ENCODE measurements at regions not wholly inside any gene's neighbourhood (a gene's known extent, or its start where the extent isn't known, plus 50 kb on each side); places are given as distances from the start of the nearest gene placed in this dataset.
A peak's percentile ranks its signal among the peaks of the same experiment; 100 is the strongest.
"Not testable (repeated sequence)": the region's sequence is repeated elsewhere in the genome, so short reads cannot be mapped to it uniquely, and the experiment has no call there.

- no peak for DNase-seq (ENCODE audit: low read depth)
These were observed 142.4 kb downstream of the NDUFA10 start for GRCh38 chr2:239882781-239883180.

DNA sequence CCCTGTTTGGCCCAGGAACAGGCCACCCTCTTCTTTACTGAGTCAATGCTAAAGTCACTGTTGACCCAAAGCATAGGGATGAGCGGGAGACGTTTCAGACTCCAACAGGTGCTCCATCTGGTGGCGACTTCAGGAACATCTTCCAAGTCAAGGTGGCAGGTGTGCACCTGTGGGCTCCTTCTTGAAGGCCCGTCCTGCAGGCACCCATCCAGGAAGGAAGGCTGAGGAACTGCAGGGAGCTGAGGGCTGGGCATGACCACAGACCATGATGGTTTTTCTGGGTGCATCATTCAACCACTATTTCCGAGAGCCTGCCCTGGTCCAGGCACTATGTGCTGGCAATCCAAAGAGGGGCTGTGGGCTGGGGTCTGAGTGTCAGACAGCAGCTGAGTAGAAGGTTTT, 142.8 kb downstream of the NDUFA10 start:
- DNase-seq (ENCODE audit: low read depth): peak; percentile 6

- peak; percentile 5 for DNase-seq (ENCODE audit: low read depth)
These were observed 143.4 kb downstream of the NDUFA10 start for GRCh38 chr2:239881561-239882320.

GRCh38 chr2:239881031-239881471, 144.1 kb downstream of the NDUFA10 start:
- DNase-seq (ENCODE audit: low read depth): no peak

DNA sequence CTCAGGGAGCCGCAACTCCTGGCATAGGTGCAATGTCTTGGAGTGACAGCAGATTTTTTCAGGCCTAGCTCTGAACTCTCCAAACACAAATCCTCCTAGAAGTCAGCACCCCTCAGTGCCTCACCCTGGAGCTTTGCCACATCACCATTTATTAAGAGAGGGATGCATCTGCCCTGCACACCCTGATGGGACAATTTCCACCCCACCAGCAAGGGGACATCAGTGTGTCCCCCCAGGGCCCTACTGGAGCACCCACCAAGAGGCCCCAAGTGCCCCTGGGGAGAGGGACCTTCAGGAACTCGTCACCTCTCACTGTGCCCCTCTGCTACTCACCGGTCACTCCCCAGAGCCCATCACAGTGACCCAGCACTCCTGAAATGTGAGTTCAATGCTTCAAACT, 144.7 kb downstream of the NDUFA10 start:
- DNase-seq (ENCODE audit: low read depth): no peak

DNA sequence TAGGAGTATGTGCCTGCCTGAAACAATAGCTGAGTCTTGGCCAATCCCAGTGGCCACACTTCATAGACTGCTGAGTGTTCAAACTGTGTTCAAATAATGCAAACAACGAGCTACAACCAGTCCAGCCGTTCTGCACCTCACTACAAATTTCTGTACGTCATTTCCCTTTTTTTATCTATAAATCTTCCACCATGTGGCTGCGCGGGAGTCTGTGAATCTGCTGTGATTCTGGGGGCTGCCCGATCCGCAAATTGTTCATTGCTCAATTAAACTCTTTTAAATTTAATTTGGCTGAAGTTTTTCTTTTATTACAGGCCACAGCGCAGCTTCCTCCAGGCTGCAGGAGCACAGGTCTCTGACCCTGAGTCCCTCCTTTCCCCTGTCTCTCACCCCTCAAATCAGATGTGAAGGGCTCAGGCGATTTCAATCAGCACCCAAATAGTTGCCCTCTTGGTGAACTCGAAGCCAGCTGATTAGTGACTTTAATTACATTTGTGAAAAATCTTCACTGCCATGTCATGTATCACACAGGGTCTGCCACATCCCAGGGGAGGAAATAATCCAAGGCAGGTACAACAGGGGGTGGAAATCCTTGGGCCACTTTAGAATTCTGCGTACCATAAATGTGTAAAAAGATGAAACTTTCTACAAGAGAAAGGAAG, 145.6 kb downstream of the NDUFA10 start:
- no peak for DNase-seq (ENCODE audit: low read depth)

DNA sequence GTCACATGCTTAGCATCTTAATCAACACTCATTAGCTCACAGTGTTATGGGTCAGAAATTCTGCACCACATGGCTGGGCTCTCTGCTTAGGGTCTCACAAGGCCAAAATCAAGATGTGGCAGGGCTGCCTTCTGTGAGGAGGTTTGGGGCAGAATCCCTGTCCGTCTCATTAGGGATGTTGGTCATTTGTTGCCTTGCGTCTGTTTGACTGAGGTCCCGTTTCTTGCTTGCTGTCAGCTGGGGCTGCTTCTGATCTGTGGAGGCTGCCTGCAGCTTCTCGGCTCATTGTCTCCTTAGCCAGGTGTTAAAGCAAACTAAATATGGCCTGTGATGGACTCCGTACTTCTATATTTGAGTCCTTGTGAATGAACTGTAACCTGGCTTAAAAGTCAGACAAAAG, 146.5 kb downstream of the NDUFA10 start:
- DNase-seq (ENCODE audit: low read depth): no peak

DNA sequence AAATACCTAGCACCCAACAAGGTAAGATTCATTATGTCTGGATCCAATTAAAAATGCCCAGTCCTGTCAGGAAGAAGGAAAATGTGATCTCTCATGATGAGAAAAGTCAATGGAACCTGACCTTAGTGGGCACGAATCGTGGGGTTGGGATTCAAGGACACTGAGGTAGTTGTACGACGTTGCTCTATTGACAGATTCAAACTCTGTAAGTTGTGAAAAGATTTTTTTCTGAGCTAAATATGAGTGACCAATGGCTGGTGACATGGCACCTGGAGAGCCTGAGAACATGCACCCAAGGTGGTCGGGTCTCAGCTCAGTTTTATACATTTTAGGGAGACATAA, 148.2 kb downstream of the NDUFA10 start:
- DNase-seq (ENCODE audit: low read depth): no peak

- no peak for DNase-seq (ENCODE audit: low read depth)
These were observed 148.7 kb downstream of the NDUFA10 start for GRCh38 chr2:239876271-239876947.

DNA sequence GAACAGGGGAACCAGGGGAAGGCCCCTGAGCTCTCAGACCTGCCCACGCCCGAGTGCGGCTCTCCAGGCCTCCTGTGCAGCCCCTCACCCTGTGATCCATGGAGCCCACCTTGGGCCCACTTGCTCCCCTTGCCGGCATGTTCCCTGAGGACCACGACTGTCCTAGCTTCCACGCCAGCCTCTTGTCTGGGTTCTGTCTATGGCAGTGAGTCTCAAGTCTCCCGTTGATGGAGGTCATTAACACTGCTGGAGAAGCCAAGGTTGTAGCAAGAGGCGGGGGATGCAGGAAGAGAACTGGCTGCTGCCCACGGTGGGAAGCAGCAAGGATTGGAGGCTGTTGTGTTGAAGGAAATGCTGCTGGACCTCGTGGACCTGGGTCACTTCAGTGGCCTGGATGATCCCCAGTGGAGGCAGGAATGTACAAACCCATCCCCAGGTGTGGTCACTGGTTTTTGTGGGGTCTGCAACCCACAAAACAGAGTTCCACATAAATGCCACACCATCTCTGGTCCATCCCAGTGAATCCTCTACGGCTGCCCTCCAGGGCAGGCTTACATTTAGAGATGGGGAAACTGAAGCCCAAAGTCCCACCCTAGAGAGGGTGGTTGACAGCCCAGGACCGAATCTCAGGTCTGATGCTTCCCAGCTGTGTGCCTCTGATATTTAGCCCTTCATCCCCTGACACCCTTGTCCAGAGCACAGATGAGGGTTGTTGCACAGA, 150.3 kb downstream of the NDUFA10 start:
- DNase-seq (ENCODE audit: low read depth): no peak

DNA sequence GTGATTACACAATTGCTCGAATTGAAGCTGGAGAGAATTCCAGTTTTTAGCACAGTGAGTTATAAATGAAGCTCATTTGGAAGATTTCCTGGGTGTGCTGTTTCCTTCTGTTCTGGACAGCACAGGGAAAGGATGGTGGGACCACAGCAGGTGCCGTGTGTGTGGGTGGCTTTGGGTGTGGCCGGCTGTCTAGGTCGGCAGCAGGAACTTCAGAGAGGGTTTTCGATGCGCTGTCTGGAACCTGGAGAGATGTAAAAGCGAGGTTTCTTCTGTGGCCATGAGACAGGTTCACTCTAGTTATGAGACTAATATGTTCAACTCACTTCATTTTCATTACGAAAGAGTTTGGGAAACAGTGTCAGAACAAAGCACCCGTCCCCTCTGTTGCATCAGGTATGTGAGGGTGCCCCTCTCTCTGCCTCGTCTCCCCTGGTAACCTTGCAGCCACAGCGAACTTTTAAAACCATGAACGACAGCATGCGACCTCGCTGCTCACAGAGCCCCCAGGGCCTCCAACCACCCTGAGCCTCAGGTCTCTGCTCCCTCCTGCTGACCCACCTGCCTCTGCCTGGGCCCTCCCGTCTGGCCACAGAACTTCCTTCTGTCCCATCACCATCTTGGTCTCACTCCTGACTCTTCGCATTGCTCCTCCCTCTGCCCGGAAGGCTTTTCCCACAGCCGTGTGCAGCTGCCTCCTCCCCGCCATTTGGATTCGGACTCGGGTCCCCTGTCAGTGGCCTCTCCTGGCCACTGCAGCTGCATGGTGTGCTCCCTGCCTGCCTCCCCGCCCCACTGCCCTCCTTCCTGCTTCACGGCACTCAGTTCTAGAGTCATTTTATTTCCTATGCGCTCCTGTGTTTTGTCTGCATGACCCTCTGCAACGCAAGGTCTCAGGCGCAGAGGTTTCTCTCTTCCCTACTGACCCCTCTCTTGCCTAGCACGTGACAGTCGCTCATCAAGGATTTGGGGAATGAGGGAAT, 151.2 kb downstream of the NDUFA10 start:
- no peak for DNase-seq (ENCODE audit: low read depth)

- no peak for DNase-seq (ENCODE audit: low read depth)
These were observed 153.4 kb downstream of the NDUFA10 start for GRCh38 chr2:239871481-239872435.

GRCh38 chr2:239870863-239871262, 154.3 kb downstream of the NDUFA10 start:
- DNase-seq (ENCODE audit: low read depth): no peak

- DNase-seq (ENCODE audit: low read depth): no peak
These were observed 154.9 kb downstream of the NDUFA10 start for GRCh38 chr2:239870276-239870675.

DNA sequence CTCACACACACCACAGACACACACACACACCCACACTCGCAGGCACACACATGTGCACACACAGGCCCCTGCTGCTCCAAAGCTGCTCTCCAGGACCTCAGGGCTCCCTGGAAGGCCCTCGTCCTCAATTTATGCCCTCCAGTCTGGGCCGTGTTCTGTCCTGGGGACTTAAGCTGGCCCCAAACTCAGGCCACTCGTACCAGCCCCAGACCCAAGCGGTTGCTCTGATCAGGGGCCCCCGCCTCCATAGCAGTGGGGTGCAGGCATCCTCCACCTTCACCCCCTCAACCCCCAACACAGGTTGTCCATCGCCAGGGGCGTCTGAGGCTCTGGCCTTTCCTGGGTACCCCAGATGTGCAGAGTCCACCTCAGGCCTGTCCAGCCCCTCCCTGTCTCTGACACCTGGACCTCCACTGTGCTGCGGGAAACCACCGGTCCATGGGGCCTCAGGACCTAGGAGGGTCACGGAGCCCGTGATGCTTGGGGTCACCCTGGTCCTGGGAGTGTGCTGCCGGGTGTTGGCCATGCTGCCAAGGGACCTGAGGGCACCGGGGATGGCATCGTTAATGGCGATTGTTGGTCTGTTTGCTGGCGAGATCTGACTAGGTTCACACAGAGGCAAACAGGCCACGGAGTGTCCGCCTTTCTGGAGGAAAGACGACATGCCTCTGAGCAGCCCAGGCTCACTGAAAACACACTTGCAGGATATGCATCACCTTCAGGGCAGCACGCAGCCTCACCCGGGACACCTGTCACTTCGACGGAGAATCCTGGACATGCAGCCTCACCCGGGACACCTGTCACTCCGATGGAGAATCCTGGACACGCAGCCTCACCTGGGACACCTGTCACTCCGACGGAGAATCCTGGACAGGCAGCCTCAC, 155.6 kb downstream of the NDUFA10 start:
- no peak for DNase-seq (ENCODE audit: low read depth)

DNA sequence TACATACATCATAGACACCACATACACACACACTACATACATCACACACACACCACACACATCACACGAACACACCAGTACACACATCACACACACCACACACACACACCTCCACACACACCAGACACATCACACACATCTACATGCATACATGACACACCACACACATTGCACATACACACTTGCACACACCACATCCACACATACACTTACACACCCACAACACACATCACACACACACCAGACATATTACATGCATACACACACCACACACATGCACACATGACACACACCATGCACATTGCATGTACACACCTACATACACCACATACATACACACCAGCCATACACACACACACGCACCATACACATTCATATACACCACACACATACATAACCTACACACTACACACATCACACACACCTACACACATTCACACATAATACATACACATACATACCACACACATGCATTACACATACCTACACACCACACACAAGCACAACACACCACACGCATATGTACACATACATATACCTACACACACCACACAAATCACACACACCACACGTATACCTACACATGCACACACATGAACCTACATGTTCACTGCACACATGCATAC, 156.5 kb downstream of the NDUFA10 start:
- no peak for DNase-seq (ENCODE audit: low read depth)

DNA sequence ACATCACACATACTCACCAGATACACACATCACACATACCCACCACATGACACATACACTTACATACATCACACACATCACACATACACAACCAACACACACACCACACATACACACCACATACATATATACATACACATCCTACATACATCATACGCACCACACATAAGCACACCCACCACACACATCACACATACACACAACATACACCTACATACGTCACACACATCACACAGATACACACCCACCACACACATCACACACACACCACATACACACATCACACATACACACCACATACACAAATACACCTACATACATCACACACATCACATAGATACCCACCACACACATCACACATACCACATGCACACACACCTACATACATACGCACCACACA, 158.4 kb downstream of the NDUFA10 start:
- no peak for DNase-seq (ENCODE audit: low read depth)

- DNase-seq (ENCODE audit: low read depth): no peak
These were observed 158.8 kb downstream of the NDUFA10 start for GRCh38 chr2:239866350-239866749.

GRCh38 chr2:239865856-239866255, 159.3 kb downstream of the NDUFA10 start:
- not testable (repeated sequence) for DNase-seq (ENCODE audit: low read depth)

Data from GM04504 (cell line).